ENCODE measurements at regions not wholly inside any gene's neighbourhood (a gene's known extent, or its start where the extent isn't known, plus 50 kb on each side); places are given as distances from the start of the nearest gene placed in this dataset.

DNA sequence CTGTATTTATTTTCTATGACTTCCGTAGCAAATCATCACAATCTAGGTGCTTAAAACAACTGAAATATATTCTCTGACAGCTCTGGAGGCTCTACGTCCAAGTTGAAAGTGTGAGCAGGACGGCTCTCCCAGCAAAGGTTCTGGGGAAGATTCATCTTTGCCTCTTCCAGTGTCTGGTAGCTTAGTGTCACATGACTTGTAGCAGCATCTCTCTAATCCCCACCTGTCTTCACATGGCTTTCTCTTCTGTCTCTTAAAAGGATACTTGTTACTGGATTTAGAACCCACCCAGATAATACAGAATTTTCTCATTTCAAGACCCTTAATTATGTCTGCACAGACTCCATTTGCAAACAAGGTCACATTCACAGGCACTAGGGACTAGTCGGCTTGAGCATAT, 687.7 kb upstream of the RBFOX1 start:
- Histone ChIP-seq H3K27ac (no peak overlapping the region), H3K36me3 (no peaks in the 10 kb centered on the region), H3K9me3 (no peaks in the 10 kb centered on the region), H3K4me3 (no peak overlapping the region), H3K27me3 (no peaks in the 10 kb centered on the region), H3K4me1 (no peaks in the 10 kb centered on the region)
- TF ChIP-seq, protein P1, sequence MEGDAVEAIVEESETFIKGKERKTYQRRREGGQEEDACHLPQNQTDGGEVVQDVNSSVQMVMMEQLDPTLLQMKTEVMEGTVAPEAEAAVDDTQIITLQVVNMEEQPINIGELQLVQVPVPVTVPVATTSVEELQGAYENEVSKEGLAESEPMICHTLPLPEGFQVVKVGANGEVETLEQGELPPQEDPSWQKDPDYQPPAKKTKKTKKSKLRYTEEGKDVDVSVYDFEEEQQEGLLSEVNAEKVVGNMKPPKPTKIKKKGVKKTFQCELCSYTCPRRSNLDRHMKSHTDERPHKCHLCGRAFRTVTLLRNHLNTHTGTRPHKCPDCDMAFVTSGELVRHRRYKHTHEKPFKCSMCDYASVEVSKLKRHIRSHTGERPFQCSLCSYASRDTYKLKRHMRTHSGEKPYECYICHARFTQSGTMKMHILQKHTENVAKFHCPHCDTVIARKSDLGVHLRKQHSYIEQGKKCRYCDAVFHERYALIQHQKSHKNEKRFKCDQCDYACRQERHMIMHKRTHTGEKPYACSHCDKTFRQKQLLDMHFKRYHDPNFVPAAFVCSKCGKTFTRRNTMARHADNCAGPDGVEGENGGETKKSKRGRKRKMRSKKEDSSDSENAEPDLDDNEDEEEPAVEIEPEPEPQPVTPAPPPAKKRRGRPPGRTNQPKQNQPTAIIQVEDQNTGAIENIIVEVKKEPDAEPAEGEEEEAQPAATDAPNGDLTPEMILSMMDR (IDR thresholded peaks at IDR 0.05) = no peak
- DNase-seq (ENCODE audit: low spot score) = no peak

- Histone ChIP-seq H3K36me3 (no peaks in the 10 kb centered on the region), H3K27me3 (no peaks in the 10 kb centered on the region), H3K4me1 (no peaks in the 10 kb centered on the region), H3K27ac (no peak overlapping the region), H3K9me3 (no peaks in the 10 kb centered on the region), H3K4me3 (no peak overlapping the region)
- TF ChIP-seq, protein P1 (IDR thresholded peaks at IDR 0.05) = peak; percentile 87 to 88
- peak; percentile 65 for DNase-seq (ENCODE audit: low spot score)
Measured at GRCh38 chr16:6643080-6643686, 689.5 kb upstream of the RBFOX1 start.

- Histone ChIP-seq H3K4me3 (no peak overlapping the region), H3K27me3 (no peaks in the 10 kb centered on the region)
- TF ChIP-seq, protein P1 (IDR thresholded peaks at IDR 0.05) = no peak
Measured at GRCh38 chr16:6642271-6642670, 690.4 kb upstream of the RBFOX1 start.

GRCh38 chr16:6641091-6641490, 691.6 kb upstream of the RBFOX1 start:
- TF ChIP-seq, protein P1 (IDR thresholded peaks at IDR 0.05) = no peak
- H3K27ac ChIP-seq = no peak overlapping the region
- H3K4me3 ChIP-seq = no peak overlapping the region
- no peaks in the 10 kb centered on the region for H3K4me1 ChIP-seq
- no peak for DNase-seq (ENCODE audit: low spot score)
- H3K27me3 ChIP-seq = no peaks in the 10 kb centered on the region
- H3K9me3 ChIP-seq = no peaks in the 10 kb centered on the region
- H3K36me3 ChIP-seq = no peaks in the 10 kb centered on the region

More at GRCh38 chr16:6642271-6642670, 690.4 kb upstream of the RBFOX1 start:
- Histone ChIP-seq H3K4me1 (no peaks in the 10 kb centered on the region), H3K9me3 (no peaks in the 10 kb centered on the region), H3K36me3 (no peaks in the 10 kb centered on the region), H3K27ac (no peak overlapping the region)
- DNase-seq (ENCODE audit: low spot score) = no peak

DNA sequence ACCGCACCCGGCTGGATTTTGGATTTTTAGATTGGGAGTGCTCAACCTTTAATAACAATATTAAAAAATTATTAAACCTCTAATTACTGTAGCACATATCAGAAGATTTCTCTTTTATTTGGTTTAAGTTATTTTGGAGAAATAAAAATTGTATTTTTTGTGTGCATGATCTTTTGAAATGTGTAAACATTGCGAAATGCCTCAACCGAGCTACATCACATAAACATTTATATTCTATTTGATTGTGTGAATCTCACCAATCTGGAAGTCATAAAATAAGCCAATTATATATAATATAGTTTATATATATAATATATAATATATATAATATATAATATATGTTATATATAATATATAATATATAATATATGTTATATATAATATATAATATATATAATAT, 696.2 kb upstream of the RBFOX1 start:
- Histone ChIP-seq H3K4me3 (no peak overlapping the region), H3K27ac (no peak overlapping the region), H3K4me1 (no peaks in the 10 kb centered on the region), H3K27me3 (no peaks in the 10 kb centered on the region), H3K9me3 (no peaks in the 10 kb centered on the region), H3K36me3 (no peaks in the 10 kb centered on the region)
- TF ChIP-seq, protein P1 (IDR thresholded peaks at IDR 0.05) = no peak
- DNase-seq (ENCODE audit: low spot score) = no peak

- Histone ChIP-seq H3K36me3 (no peaks in the 10 kb centered on the region), H3K4me3 (no peak overlapping the region), H3K9me3 (no peaks in the 10 kb centered on the region), H3K27me3 (no peaks in the 10 kb centered on the region), H3K27ac (no peak overlapping the region), H3K4me1 (no peaks in the 10 kb centered on the region)
- no peak for DNase-seq (ENCODE audit: low spot score)
- TF ChIP-seq, protein P1 (IDR thresholded peaks at IDR 0.05) = no peak
Measured at GRCh38 chr16:6634151-6634550, 698.5 kb upstream of the RBFOX1 start.

Data from right atrium auricular region (tissue), 2 donors.